Amygdala (tissue), 56 donors: ENCODE measurements at regions not wholly inside any gene's neighbourhood (a gene's known extent, or its start where the extent isn't known, plus 50 kb on each side); places are given as distances from the start of the nearest gene placed in this dataset.
A peak's percentile ranks its signal among the peaks of the same experiment; 100 is the strongest.
"Not testable (repeated sequence)": the region's sequence is repeated elsewhere in the genome, so short reads cannot be mapped to it uniquely, and the experiment has no call there.

ENCODE experiments used
- DNase-seq, 56 donors: peaks; one replicate each; lab custom pipeline; 2025; lab: John Stamatoyannopoulos, UW

- not testable (repeated sequence) for DNase-seq
These were observed 258.9 kb upstream of the TGIF2LY start for GRCh38 chrY:3319988-3320387.

- DNase-seq = not testable (repeated sequence)
These were observed 211.3 kb upstream of the TGIF2LY start for GRCh38 chrY:3367535-3367934.

DNA sequence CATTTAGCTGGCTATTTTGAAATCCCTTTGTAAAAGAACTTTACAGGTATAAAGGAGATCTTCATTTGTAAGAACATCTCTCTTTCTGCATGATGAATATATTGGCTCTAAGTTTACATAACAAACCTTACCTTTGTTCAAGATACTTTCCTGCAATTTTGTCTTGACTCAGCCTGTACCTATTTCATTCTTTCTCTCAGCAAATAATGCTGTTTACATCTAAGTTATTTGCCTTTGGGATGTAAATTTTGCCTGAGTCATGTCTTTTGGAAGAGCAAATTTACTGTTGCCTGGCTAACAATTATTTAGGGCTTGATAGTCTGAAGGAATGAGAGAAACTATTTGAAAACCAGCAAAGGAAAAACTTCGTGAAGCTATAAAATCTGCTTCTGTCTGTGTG, 210.4 kb upstream of the TGIF2LY start:
- DNase-seq = not testable (repeated sequence)

- not testable (repeated sequence) for DNase-seq
These were observed 187.4 kb upstream of the TGIF2LY start for GRCh38 chrY:3391508-3391907.

DNA sequence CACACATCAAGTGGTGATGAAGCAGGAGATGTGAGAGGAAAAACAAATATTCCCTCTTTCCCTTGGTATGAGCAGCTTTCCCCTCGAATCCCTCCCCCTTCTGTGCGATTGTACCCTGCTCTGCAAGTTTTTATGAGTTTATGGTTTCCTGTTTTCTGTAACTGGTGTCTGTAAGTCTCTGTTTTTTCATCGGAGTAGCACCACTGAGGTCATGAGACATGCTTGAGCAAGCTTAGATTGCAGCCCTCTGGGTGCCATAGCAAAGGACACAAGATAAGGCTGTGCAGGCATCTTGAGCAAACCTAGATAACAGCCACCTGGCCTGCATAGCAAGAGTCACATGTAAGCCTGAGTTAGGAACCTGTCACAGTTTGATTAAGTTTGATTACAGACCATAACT, 174.6 kb upstream of the TGIF2LY start:
- not testable (repeated sequence) for DNase-seq

DNA sequence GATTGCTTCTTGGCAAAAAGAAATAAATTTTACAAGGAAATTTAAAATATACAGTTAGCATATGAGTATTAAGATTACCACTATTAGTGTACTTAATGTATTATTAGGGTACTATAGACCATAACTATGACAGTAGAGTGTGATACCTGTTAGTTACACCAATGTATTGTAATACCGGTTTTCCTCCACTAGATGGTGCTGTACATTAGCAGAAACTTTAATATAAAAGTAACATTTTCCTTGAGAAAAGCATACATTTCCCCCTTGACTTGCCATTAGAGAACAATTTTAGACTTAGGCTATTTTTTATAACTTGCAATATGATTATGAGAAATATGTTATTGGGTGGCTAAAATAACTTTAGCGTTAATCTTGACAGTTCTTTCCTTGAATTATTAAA, 173.3 kb upstream of the TGIF2LY start:
- DNase-seq = peak in 1 of 56 donors; percentile 1

DNA sequence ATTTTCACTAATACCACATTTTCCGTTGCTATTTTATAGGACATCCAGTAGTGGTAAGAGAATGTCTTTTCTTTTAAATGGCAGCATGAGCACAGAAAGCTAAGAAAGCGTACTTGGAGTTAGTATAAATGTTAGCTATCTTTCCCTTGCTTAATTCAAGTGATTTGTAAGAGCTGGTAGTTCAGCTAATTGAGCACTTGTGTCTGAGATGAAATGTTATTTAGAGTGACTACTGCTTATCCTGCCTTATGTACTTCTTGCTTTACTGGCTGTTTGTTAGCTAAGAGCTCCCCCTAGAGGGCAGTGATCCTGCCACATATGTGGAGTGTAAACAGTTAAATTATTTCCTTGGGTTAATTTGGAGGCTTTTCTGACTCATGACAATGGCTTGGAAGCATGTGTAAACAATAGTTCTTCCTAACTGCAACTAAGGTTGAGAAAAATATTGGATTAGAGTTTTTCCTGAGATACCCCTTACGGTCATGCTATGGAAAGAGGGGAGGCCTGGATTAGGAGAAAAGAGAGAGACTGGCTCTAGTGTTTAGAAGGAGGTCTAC, 171.9 kb upstream of the TGIF2LY start:
- not testable (repeated sequence) for DNase-seq

- DNase-seq = not testable (repeated sequence)
These were observed 168.5 kb upstream of the TGIF2LY start for GRCh38 chrY:3410322-3410892.
